HG03108 (cell line): ENCODE measurements at regions not wholly inside any gene's neighbourhood (a gene's known extent, or its start where the extent isn't known, plus 50 kb on each side); places are given as distances from the start of the nearest gene placed in this dataset.

Source experiments
- ATAC-seq: cut with Tn5 transposase; IDR thresholded peaks from one replicate; pipeline ENCODE4 v1.9.1; 2021; ENCODE audit warnings: moderate library complexity; ENCODE audit not compliant: unreplicated experiment

DNA sequence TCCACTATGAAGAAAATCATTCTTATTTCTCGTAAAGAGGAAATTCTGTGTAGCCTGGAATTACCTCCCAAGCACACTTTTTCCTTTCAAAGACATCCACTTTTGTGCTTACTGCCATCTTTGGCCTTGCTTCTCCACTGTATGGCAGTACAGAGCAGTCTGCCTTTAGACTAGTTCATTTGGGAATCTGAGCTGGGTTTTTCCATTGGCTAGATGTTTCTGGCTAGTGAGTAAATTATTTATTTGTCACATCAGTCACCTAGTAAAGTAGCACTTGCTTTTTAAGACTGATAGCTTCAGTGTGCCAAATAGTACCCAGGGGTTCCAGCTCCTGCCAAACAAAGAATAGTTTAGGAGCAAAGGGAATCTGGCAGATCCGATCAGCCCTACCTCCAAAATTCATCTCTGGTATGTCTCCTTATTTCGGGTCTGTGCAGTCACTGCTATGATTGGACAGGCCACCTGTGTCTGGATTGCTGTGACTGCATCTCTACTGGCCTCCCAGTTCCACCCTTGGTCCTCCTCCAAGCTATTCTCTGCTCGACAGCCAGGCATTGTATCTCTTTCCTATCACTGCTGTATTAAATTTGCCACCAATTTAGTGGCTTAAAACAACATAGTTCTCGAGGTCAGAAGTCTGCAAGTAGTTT lies 97.6 kb downstream of the NUDT12 start:
- ATAC-seq: no peak

DNA sequence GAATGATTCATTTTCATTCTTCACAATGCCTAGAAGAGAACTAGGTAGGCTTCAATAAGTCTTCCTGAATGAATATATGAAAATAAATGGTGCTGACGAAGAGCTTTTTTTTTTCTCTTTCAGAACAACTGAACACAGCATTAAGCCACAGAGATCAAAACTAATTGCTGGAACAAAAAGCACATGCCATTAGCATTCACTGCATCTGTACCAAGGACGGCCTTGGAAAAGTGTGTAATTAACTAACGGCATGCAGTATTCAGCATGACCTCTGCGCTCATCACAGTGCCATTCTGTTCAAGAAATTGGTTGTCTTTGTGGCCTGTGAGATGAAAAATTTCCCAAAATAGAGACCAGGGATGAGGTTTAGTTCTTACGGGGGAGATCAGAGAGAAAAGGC lies 99.3 kb downstream of the NUDT12 start:
- ATAC-seq: no peak

DNA sequence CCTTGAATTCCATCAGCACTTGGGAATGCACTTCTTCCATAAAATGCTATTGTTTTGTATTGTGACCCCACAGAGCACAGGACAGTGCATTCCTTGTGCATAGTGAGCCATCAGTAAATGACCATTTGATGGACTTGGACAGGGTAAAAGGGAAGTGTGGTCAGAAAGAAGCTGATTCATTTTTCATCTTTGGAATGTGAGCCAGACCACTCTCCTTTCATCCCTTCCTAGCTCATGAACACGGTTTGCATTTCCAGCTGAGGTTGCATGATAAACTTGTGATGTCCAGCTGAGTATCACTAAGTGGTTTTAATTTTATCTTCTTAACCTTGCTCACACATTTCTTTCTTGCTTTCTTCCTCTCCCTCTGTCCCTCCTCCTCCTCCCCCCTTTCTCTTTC lies 101.3 kb downstream of the NUDT12 start:
- no peak for ATAC-seq

DNA sequence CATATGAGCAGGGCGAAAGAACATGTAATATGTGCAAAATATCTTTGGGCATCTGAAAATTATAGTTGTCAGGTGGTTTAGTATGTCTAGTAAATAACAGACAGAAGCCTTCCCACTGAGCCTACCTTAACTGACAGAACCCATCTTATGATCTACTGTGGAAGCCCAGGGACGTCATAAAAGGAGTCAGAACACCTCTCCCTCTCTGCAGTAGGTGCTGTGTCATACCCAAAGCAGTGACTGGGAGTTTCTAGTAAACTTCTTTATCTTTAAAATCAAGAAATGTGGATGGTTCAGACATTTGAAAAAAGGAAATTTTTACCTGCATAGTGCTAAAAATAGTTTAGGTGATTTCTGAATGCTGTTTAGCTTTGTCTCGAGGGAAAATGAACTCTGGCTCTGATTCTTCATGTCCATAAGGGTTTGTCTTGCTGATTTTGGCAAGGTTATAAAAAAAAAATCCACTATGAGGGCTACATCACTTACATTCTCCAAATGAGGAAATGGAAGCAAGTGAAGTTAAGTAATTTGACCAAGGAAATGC lies 104.0 kb downstream of the NUDT12 start:
- no peak for ATAC-seq

DNA sequence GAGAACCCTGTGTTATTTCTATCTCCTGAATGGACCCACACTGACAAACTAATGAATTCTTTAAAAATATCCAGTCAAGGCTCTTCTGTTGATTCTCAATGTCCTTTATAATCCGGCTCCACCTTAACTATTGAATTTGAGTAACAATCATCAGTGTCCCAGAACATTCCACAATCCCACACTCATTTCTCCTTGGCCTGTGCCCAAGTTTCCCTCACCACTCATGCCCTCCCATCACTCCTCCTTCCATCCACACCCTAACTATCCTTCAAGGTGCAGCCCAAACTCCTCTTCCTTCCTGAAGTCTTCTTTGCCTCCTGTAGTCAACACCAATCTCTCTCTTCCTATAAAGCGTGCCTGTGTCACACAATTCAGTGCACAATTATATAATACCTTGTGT lies 106.1 kb downstream of the NUDT12 start:
- ATAC-seq: no peak

DNA sequence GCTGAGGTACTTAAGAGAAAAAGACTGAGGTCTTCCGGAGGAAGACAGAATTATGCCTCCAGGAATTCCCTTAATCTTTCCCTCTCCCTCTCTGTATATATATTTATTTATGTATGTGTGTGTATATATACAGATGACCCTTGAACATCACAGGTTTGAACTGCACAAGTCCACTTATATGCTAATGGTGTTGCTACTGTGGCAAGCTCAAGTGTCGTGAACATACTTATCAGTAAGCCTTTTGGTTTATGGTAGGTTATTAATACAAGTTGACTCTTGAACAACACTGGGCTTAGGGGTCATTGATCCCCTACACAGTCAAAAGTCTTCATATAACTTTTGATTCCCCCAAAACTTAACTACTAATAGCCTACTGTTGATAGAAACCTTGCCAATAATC lies 106.8 kb downstream of the NUDT12 start:
- no peak for ATAC-seq

DNA sequence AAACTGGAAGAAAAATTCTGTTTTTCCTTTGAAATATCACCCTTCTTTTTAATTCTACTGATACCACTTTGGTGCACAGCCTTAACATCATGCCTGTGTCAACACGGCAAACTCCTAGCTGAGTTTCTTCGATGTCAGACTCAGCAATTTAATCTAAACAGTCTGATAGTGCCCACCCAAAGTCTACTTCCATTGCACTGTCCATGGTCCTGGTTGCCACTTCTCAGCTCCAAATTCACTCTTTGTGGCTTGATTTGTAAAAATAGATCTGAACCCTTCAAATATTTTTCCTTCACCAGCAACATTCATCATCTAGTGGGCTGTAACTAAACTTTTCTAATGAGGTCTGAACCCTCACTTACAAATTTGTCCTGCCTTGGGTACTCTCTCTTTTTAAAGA lies 107.8 kb downstream of the NUDT12 start:
- ATAC-seq: no peak

DNA sequence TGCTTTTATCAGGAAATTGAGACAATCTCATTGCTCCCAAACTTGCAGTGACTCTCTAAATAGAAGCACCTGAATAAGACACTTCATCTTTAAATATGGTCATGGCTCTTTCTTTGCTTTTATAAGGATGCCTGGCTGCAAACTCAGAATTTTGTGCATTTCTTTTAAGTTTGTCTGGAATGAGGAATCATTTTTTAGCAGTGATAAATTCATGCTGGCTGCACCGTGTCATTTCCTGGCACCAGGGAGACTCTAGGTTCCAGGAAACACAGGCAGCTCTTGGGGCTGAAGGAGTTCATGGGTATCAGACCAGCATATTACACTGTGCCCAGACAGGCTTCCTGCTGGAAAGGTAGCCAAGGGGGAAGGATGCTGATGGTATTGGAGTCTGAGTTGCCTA lies 109.9 kb downstream of the NUDT12 start:
- no peak for ATAC-seq

DNA sequence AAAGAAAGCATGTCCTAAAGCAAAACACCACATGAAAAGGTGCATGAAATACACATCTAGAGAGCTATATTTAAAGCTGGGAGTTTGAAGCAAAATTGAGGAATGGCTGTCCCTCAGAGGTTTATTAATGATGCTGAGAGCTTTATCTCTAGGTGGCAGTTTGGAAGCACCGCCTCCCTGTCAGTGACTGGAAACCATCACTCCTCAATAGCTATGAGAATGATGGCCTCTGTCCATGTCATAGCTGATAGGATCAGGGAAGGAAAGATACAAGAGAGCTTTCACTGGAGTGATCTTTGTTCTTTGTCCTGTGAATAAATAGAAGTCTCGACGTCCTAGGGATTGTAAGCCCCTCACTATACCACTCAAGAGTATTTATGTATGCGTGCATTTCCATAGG lies 110.5 kb downstream of the NUDT12 start:
- no peak for ATAC-seq

DNA sequence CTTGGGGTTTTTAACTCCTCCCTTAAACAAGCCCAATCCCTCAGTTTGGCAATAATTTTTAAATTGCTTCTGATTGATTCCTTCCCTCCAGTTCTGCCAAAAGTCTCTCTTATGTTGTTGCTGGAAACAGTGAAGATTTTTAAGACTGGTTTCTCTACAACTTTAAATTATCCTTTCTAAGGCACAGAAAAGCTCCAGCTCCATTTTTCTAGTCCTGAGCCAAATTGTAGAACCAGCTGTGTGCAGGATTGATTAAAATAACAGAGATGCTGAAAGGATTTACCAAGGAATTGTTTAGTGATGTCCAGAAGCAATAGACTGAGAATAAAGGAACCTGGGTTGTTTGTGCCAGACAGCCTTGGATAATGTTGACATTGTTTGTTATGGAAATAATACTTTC lies 111.3 kb downstream of the NUDT12 start:
- no peak for ATAC-seq

DNA sequence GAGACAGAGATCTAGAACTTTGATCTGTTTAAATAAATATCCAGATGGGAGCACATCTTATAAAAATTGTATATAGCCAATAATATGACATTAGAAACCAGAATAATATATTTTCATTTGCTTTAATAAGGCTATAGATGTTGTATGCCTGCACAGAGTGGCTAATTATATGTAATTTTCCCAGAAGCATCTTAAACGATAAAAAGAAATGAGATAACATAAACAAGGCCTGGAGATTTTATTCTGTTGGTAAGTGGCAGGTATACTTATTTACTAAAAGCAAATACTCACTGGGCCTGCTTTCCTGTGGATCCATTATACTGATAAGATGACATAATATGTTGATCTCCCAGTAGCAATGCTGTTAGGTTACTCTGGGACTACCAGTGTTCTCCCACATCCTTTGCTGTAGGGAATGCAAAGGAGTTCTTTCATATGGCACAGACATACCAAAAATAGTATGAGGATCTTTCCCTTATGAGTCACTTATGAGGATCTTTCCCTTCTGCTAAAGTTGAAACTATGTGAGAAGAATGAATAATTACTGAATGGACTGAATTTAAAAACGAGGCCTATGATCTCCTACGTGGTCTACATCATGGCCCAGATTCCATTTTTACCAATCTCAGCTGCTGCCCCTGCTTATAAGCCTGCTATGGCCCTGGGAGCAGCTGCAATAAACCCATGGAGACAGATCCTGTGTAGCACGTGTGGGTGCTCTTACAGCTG lies 112.1 kb downstream of the NUDT12 start:
- ATAC-seq: no peak

DNA sequence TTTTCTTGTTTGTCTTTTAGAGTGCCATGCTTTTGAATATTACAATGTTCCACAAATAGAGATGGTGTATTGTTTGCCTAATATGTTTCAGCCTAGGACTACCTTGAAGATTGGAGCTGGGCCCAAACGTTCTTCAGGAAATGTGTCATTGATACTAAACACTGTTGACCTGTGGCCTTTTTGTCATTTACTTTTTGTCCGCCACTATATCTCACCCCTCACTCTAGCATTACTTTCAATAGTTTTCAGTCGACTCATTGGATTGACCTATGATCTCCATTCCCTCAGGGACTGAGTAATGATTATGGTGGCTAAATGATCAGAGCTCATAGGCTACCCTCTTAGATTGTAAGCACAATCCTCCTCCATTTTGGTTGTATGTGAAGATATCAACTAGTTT lies 115.8 kb downstream of the NUDT12 start:
- no peak for ATAC-seq

DNA sequence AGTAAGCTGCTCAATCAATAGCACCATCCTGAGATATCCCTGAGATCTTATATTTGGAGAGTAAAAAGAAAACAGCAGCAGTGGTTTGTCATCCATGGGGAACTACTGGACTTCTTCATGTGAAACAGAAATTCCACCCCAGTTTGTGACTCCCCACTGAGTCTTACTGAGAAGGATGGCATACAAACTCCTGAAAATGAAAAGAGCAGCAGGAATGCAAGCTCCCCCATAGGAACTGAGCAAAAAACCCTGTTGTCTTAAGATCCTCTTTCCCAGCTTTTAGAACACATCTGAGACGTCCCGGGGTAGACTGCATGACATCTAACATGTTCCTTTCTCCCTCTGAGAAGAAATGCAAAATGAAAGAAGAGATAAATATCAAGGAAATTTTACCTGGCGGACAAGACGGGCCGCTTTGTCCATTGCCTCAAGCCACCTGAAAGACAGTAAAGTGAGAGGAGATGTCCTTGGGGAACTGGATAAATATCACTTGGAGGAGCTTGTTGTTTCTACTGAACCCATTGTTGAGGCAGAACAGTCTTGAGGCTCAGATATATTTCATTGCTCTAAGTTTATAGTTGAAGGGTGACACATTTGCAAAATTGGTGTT lies 117.1 kb downstream of the NUDT12 start:
- ATAC-seq: no peak

DNA sequence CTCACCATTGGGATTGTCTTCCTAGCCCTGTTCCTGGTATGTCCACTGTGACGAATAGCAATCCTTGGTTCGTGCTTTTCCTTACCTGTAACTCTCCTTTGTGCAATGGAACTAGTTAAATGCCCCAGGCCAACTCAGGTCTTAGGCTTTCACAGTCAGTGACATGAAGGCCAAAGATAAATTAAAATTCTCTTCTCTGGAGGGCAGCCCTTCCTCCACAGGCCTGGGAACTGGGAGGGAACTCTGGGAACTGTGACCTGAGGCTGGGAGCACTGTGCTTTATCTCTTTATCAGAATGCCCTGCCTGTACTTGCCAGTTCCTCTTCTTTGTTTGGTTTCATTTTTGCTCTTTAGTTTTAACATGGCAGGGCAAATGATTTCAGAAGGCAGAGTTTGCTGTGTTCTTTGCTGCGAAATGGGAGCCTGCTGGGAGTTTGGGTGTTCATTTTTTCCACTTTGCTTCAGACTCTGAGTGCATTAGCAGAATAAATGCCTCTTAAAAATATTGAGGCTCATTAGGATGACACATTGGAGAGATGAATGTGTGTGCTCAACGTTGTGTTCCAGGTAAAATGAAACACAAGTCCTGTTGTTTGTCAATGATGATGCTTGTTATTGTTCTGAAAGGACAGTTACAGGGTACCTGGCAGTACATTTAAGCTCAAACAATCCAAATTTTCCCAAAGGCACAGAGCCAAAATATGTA lies 118.1 kb downstream of the NUDT12 start:
- ATAC-seq: no peak

DNA sequence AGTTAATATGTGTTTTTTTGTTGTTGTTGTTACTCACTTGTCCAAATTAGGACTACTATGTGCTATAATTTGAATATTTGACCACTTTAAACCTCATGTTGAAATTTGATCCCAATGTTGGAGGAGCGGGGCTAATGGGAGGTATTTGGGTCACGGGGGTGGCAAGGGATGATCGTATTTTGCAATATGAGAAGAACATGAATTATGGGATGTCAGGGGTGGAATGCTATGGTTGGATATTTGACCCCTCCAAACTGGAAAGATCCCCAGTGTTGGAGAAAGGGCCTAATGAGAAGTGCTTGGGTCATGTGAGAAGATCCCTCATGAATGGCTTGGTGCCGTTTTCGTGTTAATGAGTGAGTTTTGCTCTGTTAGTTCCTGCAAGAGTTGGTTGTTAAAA lies 119.8 kb downstream of the NUDT12 start:
- ATAC-seq: no peak

DNA sequence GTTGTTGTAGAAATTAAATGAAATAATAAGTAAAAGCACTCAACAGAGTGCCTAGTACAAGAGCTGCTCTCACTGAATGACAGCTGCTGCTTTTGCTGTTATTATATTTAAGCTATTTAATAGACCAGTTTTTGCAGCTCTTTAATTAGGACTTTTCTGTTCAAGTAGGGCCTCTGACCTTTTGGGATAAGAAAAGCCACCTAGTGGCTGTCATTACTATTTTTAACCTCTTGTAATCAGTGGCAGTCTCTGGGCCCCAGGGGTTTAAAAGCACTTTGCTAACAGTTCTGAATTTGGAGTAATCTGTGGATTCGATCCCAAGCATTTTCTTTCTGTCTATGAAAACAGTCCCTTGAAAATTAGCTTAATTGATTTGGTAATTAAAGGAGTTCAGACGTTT lies 121.1 kb downstream of the NUDT12 start:
- ATAC-seq: no peak

DNA sequence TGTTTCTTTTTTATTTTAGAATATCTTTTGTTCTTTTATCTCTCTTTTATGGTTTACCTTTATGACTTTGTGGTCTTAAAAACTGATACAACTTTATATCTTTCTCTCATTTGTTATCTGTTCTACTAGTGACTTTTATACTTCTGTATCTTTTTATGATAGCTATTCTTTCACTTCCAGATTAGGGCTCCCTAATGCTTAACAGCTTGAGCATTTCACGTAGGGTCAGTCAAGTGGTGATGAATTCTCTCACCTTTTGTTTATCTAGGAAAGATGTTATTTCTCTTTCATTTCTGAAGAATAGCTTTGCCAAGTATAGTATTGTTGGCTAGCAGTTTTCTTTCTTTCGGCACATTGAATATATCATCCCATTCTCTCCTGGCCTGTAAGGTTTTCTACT lies 123.6 kb downstream of the NUDT12 start:
- ATAC-seq: no peak

DNA sequence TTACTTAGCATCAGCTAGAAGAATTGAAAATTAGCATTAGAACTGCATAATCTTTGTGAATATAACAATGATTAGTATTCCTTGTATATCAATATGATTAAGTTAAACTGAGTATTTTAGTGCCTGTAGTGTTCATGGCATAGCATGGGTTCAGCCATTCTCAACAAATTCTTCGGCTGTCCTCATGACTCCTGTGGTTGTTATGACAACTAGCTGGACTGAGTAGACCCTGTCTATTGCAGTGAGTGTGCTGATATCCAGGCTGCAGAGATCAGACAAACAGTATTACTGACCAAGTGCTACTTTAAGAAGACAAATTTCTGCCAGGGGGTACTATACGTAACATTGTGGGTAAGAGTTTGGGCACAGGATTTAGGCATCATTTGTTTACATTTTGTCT lies 125.9 kb downstream of the NUDT12 start:
- ATAC-seq: no peak

DNA sequence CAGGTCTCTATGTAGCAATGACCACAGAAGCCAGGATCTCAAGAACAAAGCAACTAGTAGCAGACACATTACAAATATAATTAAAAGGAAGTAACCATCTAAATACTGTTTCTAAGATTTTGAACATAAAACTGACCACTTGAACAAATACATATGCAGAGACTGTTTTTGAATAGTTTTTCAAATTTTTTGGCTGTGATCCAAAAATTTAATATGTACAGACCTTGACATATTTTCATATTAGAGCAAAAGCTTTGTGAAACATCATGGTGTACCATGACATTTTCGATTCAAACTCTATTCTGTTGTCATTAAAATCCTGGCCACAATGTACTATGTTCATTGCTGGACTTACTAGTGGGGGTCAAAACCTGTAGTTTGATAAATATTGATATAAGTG lies 126.5 kb downstream of the NUDT12 start:
- ATAC-seq: no peak

DNA sequence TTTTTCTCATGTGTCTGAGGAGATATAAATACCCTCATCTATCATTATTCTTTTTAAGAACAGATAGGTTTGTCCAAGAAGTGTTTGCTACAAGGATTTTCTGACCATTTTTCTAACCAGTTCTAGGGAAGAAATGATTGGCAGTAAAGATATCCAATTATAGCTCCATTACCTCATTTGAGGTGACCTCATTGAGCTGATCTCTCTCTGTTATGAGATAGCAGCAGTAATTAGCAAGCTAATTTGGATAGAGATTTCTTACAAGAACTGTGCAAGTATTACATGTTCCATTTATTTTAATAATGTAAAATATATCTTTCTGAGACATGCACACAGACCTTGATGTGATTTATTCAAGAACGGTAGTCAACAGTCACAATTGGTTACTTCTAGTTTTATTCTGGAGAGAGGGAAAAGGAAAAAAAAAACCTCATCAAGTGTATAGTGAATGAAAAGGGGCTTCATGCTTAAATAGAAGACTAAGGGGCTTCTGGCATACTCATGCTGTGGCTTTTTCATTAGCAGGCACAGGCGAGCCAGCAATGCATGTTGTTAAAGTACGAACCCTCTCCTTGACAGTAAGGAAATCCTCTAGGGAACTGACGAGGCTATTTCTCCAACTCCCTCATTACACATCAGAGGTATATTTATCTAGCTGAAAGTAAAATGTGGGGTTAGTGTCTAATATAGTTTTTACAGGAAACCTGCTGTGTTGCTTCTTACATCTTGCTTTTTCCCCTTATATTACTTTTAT lies 127.3 kb downstream of the NUDT12 start:
- ATAC-seq: no peak

DNA sequence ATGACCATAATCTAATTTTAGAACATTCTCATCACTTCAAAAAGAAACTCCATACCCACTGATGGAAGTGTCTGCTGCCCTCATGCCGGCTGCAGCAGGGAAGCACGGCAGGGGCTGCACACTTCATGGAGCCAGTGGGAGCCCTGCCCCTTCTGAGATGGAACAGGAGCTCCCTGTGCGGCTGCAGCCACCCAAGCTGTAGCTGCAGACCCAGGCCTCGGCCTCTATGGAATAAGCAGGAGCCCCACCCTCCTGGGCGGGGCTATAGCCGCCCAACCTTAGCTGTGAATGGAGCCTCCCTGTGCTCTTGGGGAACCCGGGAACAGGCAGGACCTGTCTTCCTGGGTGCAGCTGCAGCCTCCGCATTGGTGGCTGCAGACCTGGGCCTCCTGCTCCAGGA lies 128.5 kb downstream of the NUDT12 start:
- ATAC-seq: no peak
